Activated CD8-positive, alpha-beta memory T cell treated with anti-CD3 and anti-CD28 coated beads for 36 hours (primary cell): ENCODE measurements at regions not wholly inside any gene's neighbourhood (a gene's known extent, or its start where the extent isn't known, plus 50 kb on each side); places are given as distances from the start of the nearest gene placed in this dataset.

Experiments used
- CTCF ChIA-PET: fragments of 350-600 bp; sonication (Branson Sonifier 250); formaldehyde crosslinking; loops from one replicate; lab custom pipeline; 2021; ENCODE audit warnings: antibody characterized with exemption; lab: Charles Lee
- POLR2A ChIA-PET: fragments of 350-600 bp; sonication (Branson Sonifier 250); formaldehyde crosslinking; loops from one replicate; lab custom pipeline; 2021; ENCODE audit warnings: antibody characterized with exemption; lab: Charles Lee

- CTCF ChIA-PET = no interaction called here
Observed at GRCh38 chrX:20538974-20539373, 272.3 kb upstream of the RPS6KA3 start.

GRCh38 chrX:20531667-20532066 is 265.0 kb upstream of the RPS6KA3 start:
- ChIA-PET POLR2A (no interaction called here), CTCF (interaction anchor here (1.8 kb wide), 1 partner anchor 15 kb away, joined by 5 read pairs; no protein-coding TSS in a partner anchor)

More at GRCh38 chrX:20538974-20539373, 272.3 kb upstream of the RPS6KA3 start:
- POLR2A ChIA-PET = no interaction called here

DNA sequence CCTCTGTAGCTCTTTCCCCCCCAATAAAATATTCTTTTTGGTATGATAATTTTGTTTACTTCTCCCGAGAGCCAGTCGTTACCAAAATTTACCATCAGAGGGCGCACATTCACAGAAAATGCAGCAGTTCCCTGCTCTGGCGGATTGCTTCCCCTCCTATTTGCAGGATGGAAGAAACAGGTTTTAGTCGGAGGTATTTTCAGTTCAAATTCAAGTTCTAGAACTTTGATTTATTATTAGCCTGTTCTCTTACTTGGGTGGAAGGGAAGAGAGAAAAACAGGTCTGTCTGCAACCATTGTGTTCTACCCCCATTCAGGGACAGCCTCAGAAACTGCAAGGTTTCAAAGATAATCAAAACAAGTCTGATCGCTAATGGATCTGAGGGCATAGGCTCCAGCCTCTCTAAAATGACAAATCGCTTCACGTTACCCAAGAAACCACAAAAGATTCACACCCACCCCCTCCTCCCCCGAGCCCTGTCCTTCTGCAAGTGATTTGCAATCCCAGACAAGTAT is 263.8 kb upstream of the RPS6KA3 start:
- CTCF ChIA-PET = interaction anchor here (0.7 to 1.8 kb wide), 3 partner anchors 9 to 17 kb away, joined by 3 to 5 read pairs (median 3); no protein-coding TSS in a partner anchor
- POLR2A ChIA-PET = no interaction called here

DNA sequence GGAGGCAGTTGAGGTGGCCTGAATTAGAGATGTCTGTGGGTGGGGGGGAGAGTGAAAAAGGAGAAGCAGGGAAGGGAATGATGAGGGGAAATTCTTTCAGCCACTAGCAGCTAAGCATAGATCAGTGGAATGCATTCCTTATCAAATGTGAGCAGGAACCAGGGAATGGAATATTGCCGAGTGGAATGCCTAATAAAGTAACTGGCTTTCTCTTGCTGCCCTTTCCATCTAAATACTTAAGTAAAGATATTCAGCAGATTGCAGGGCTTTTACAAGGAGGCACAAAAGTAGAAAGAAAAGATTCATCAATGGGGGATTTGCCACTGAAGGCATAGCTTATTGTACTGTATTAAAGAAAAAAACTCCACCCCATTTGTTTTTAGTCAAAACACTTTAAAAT is 263.0 kb upstream of the RPS6KA3 start:
- POLR2A ChIA-PET = no interaction called here
- CTCF ChIA-PET = interaction anchor here (1.1 to 1.8 kb wide), 2 partner anchors 9 to 13 kb away, joined by 3 to 5 read pairs; no protein-coding TSS in a partner anchor

- ChIA-PET CTCF (interaction anchor here (1.1 kb wide), 1 partner anchor 8 kb away, joined by 3 read pairs; no protein-coding TSS in a partner anchor), POLR2A (no interaction called here)
Observed at GRCh38 chrX:20529301-20529700, 262.6 kb upstream of the RPS6KA3 start.

DNA sequence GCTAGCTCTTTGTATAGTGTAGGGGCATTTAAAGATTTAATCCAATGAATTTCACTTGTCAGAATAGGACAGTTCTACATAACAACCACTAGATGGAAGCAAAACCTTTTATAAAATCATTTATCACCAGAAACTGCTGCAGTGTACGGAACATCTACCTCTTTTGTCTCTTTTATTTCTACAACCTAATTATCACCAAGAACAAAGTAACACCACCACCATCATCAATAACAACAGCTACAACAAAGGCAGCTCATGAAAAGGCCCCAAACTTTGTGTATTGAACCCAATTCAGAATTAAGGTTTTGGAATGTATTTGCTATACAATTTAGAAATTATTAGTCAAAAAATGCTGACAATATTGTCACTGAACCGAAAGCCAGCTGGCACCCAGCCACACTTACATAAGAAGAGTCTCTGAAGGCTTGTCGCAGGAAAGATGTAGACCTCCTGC is 260.9 kb upstream of the RPS6KA3 start:
- ChIA-PET CTCF (no interaction called here), POLR2A (no interaction called here)

DNA sequence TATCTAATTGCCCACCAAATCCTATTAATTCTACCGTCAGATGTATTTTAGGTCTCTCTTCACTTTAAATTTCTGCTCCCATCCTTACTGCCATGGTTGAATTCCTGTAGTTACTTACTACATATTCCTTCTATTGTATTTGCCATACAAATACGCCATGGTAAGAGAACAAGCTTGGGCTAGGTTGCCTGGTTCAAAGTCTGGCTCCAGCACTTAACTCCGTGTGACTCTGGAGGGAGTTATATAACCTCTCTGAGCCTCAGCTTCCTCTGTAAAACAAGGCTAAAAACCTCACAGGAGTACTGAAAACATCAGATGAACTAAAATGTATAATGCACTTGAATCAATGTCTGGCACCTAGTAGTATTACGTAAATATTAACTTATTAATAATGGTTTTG is 260.3 kb upstream of the RPS6KA3 start:
- ChIA-PET CTCF (interaction anchor here (0.6 kb wide), 1 partner anchor 105 kb away, joined by 3 read pairs; no protein-coding TSS in a partner anchor), POLR2A (no interaction called here)

DNA sequence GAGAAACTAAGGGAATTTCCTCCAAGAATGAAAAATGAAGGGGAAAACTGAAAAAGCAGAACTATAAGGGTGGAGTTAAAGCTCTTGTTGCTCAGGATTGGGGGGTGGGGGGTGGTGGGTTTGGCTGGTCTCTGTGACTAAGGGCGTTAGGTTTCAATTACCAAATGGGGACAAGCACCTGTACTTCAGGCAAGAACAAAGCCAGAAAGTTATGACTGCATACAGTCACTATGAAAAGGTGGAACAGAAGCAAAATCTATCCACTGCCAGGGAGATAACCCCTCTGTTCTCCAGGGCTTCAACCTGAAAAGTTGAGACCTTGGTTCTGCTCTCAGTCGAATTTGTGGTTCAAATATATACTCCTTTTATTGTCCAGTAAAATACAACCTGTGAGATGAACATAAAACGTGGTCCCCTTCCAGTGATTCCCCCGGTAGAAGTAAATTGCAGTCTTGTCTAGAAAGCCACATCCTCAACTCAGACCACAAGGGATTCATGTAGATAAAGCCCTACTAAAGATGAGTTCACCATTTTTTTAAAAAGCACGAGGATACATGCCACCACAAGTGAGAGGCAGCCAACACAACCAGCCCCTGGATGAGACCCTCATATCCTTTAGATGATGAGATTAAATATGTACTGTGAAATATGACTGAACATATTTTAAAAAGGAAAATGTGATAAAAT is 257.1 kb upstream of the RPS6KA3 start:
- ChIA-PET POLR2A (interaction anchor here (0.6 kb wide), 1 partner anchor 1117 kb away, joined by 3 read pairs; no protein-coding TSS in a partner anchor), CTCF (no interaction called here)

- CTCF ChIA-PET = no interaction called here
- POLR2A ChIA-PET = no interaction called here
Observed at GRCh38 chrX:20522420-20522819, 255.7 kb upstream of the RPS6KA3 start.

DNA sequence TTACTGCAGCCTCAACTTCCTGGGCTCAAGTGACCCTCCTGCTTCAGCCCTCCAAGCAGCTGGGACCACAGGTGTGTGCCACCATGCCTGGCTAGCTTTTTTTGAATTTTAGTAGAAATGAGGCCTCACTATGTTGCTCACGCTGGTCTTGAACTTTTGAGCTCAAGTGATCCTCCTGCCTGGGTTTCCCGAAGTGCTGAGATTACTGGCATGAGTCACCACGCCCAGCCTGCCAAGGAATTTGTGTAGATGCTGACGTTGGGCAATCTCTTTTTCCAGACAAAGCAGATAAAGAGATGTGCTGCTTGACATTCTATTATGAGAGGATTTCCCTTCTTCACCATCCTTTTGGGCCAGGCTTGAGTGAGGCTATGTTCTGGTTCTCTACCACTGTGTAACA is 254.5 kb upstream of the RPS6KA3 start:
- ChIA-PET CTCF (interaction anchor here (1.1 kb wide), 1 partner anchor 9 kb away, joined by 3 read pairs; no protein-coding TSS in a partner anchor), POLR2A (no interaction called here)

DNA sequence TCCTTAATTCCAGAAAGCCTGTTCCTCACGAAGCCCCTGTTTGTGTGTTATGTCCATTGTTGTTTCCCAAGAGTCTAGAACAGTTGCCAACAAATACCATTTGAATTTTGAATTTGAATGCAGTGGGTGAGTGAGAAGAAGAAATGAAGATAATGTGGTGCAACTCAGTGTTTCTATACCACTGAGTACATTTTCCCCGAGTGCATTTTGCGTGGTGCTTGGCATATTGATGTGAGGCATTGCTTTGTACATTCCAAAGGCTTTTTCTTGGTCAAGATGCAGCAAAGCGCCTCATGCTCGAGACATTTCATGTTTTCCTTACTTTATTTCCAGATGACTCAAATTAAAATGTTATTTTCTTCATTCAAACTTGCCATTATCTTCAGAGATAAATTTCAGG is 253.1 kb upstream of the RPS6KA3 start:
- ChIA-PET CTCF (no interaction called here), POLR2A (no interaction called here)

DNA sequence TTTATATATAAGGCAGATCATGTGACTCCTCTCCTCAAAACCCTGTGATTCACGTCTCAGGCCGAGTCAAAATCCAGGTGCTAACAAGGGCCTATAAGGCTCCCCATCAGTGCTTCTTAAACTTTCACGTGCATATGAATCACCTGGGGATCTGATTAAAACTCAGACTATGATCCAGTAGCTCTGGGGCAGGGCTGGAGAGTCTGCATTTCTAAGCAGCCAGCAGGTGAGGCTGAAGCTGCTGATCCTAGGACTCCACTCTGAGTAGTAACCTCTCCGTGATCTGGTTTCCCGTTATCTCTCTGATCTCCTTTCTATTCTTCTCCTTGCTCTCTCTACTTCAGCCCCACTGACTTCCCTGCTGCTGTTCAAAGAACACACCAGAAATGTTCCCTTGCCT is 252.4 kb upstream of the RPS6KA3 start:
- CTCF ChIA-PET = no interaction called here
- POLR2A ChIA-PET = no interaction called here

DNA sequence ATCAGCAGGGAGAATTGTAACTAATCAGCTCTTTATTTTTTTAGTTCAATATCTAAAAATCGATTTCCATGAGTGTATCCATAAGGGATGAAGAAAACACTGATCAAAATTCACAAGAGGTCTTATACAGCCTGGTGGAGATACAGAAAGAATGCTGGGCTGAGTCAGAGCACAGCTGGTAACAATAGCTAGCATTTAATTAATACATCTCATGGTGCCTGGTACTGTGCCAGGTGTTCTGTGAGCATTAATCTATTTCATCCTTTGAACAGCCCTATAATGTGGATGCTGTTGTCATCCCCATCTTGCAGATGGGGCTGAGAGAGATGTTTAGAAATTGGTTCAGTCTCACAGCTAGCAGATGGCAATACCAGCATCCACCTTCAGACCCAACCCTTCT is 250.9 kb upstream of the RPS6KA3 start:
- ChIA-PET POLR2A (no interaction called here), CTCF (interaction anchor here (1.6 kb wide), 1 partner anchor 13 kb away, joined by 5 read pairs; no protein-coding TSS in a partner anchor)

DNA sequence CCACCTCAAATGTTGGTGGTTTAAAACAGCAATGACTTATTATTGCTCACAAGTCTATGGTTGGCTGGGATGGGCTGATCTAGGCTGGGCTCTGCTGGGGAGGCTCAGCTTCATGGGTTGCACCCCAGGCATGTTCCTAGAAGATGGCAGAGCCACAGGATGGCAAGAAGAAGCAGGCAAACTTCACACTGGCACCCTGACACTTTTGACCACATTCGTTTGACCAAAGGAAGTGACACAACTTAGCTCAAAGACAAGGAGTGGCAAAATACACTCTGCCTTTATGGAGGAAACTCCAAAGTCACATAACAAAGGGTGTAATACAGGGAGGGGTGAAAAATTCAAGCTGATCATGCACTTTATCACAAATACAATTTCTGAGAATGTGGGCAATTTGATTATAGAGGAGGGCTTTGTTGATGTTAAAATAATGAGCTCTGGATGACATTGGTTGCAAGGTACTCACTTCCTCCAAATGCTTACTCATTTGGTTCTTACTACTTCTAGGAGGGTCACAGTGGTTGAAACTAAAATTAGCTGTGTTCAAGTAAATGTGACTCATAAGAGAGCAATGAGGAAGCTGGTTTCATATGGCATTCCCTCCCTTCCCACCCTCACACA is 249.2 kb upstream of the RPS6KA3 start:
- ChIA-PET POLR2A (interaction anchor here (0.6 to 0.7 kb wide), 2 partner anchors 15 to 53 kb away, joined by 3 to 5 read pairs; no protein-coding TSS in a partner anchor), CTCF (interaction anchor here (1.6 kb wide), 1 partner anchor 15 kb away, joined by 5 read pairs; no protein-coding TSS in a partner anchor)

DNA sequence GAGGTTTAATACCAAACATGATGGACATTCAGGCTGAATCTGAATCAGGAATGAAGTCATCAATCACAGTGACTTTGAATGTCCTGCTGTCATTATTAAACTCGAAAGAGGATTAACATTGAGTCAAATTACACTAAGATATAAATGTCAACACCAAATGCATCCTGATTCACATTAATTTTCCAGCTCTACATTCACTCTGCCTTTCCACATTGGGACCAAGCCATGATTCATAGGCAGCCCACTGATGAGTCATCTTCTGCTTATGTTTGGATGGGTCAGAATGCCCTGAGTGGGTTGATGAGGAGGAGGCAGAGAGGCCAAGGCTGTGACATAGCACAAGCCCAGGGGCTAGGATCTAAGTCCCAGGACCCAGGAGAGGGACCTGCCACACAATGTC is 247.6 kb upstream of the RPS6KA3 start:
- ChIA-PET CTCF (no interaction called here), POLR2A (no interaction called here)

- POLR2A ChIA-PET = no interaction called here
- CTCF ChIA-PET = no interaction called here
Observed at GRCh38 chrX:20513185-20513584, 246.5 kb upstream of the RPS6KA3 start.

GRCh38 chrX:20511792-20512191 is 245.1 kb upstream of the RPS6KA3 start:
- ChIA-PET CTCF (no interaction called here), POLR2A (no interaction called here)

GRCh38 chrX:20507901-20508620 is 241.4 kb upstream of the RPS6KA3 start:
- ChIA-PET CTCF (no interaction called here), POLR2A (no interaction called here)

DNA sequence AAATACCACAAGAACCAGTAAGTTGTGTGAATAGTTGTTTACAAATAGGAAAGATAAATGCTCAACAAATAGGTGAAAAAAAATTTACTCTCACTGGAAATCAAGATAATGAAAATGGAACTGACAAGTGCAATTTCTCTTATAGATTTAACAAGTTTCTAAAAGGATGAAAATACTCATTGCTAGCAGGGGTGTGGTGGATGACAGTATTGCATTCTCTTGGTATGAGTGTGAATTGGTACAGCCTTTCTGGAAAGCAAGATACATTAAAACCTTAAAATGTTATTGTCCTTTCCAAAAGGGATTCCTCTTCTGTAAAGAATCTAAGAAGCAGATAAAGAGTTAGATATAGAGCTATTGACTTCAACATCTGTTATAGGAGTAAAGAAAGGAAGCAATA is 240.0 kb upstream of the RPS6KA3 start:
- CTCF ChIA-PET = no interaction called here
- POLR2A ChIA-PET = no interaction called here
